ENCODE measurements at regions not wholly inside any gene's neighbourhood (a gene's known extent, or its start where the extent isn't known, plus 50 kb on each side); places are given as distances from the start of the nearest gene placed in this dataset.

DNA sequence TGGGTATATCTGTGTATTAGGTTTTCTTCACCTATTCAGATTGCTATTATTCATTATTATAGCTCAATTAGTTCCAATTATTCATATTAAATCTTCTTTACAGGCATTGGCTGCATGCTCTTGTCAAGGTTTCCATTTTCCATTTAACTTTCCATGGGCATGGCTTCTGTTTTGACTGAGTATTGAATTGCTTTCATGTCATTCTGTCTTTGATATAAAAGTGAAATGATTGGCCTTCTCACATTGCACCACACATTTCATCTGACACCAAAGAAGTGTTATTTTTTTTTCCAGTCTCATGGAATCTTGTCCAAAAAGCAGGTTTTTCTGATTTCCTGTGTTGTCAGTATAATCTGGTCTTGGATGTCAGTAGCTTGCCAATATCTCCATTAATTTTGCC is 1244.3 kb downstream of the RAPGEF2 start:
- H3K4me3 Mint-ChIP-seq, result no peak overlapping the region

DNA sequence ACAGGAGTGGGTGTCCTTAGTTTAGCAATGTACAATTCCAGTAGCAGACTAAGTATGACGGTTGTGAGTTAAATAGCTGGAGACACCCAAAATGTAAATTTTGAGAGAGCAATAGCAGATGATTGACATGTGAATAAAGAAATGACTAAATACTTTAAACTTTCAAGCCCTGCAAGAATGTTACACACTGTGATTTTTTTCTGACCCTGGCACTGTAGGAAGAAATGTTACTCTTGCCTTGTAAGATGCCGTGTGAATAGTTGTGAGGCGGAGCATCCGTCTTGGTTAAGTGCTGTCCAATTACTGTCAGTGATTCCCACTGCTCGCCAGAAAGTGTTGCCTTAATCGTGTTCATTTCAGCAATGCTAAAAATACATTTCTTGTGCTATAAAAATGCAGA is 1248.1 kb downstream of the RAPGEF2 start:
- Mint-ChIP-seq H3K4me3 (no peak overlapping the region), H3K27me3 (no peaks in the 10 kb centered on the region), H3K27ac (no peak overlapping the region), H3K9me3 (ENCODE audit: insufficient read depth) (no peaks in the 10 kb centered on the region), H3K4me1 (no peaks in the 10 kb centered on the region)
- Histone ChIP-seq H3K36me3 (replicated peaks in 1 of 2; ENCODE audit: control extremely low read depth in 1 of 2, control insufficient read depth in 1 of 2, extremely low read depth in 1 of 2, insufficient read depth in 2 of 2, low read length in 1 of 2) (no peaks in the 10 kb centered on the region), H3K4me3 (ENCODE audit: control extremely low read depth in 1 of 5, extremely low read depth in 1 of 5, insufficient read depth in 1 of 5, low read depth in 2 of 5, low read length in 4 of 5) (no peak overlapping the region), H2AFZ (ENCODE audit: insufficient read depth, low read depth, low read length, poor library complexity, severe bottlenecking) (no peak overlapping the region), H3K9me3 (ENCODE audit: control extremely low read depth in 1 of 3, control insufficient read depth in 2 of 3, insufficient read depth in 1 of 3, low read length in 2 of 3) (no peaks in the 10 kb centered on the region), H3K4me2 (replicated peaks; ENCODE audit: low read depth, low read length, poor library complexity, severe bottlenecking) (no peak overlapping the region), H3K27ac (ENCODE audit: low read length in 2 of 2) (no peak overlapping the region), H4K20me1 (ENCODE audit: control insufficient read depth, insufficient read depth, low read length, poor library complexity, severe bottlenecking) (no peaks in the 10 kb centered on the region), H3K4me1 (ENCODE audit: control insufficient read depth in 2 of 2, insufficient read depth in 2 of 2, low read length in 2 of 2) (no peaks in the 10 kb centered on the region), H3K79me2 (ENCODE audit: control insufficient read depth, insufficient read depth, low read length) (no peaks in the 10 kb centered on the region), H3K27me3 (replicated peaks in 1 of 4; ENCODE audit: control extremely low read depth in 1 of 4, control insufficient read depth in 3 of 4, insufficient read depth in 4 of 4, low read length in 3 of 4) (no peaks in the 10 kb centered on the region), H3K9ac (ENCODE audit: low read length) (no peak overlapping the region)
- 100% methylated on average over 3 of the region's 6 CpGs for WGBS (ENCODE audit: insufficient coverage)
- intact Hi-C loops (cut with micrococcal nuclease), result no loop called here
- no peak for ATAC-seq (ENCODE audit: low read depth)
- TF ChIP-seq EZH2 (IDR thresholded peaks at IDR 0.05; ENCODE audit: borderline replicate concordance, insufficient read depth, low read depth, low read length, poor library complexity, severe bottlenecking), result no peak
- TF ChIP-seq, protein P1, sequence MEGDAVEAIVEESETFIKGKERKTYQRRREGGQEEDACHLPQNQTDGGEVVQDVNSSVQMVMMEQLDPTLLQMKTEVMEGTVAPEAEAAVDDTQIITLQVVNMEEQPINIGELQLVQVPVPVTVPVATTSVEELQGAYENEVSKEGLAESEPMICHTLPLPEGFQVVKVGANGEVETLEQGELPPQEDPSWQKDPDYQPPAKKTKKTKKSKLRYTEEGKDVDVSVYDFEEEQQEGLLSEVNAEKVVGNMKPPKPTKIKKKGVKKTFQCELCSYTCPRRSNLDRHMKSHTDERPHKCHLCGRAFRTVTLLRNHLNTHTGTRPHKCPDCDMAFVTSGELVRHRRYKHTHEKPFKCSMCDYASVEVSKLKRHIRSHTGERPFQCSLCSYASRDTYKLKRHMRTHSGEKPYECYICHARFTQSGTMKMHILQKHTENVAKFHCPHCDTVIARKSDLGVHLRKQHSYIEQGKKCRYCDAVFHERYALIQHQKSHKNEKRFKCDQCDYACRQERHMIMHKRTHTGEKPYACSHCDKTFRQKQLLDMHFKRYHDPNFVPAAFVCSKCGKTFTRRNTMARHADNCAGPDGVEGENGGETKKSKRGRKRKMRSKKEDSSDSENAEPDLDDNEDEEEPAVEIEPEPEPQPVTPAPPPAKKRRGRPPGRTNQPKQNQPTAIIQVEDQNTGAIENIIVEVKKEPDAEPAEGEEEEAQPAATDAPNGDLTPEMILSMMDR (IDR thresholded peaks at IDR 0.05), result no peak
- CTCF ChIA-PET, result no interaction called here
- DNase-seq, result no peak
- POLR2A ChIA-PET, result no interaction called here

More for the DNA sequence above, 1244.3 kb downstream of the RAPGEF2 start:
- Histone ChIP-seq H3K27me3 (replicated peaks in 1 of 4; ENCODE audit: control extremely low read depth in 1 of 4, control insufficient read depth in 3 of 4, insufficient read depth in 4 of 4, low read length in 3 of 4) (no peaks in the 10 kb centered on the region), H3K27ac (ENCODE audit: low read length in 2 of 2) (no peak overlapping the region), H2AFZ (ENCODE audit: insufficient read depth, low read depth, low read length, poor library complexity, severe bottlenecking) (no peak overlapping the region), H3K79me2 (ENCODE audit: control insufficient read depth, insufficient read depth, low read length) (no peaks in the 10 kb centered on the region), H3K4me3 (ENCODE audit: control extremely low read depth in 1 of 5, extremely low read depth in 1 of 5, insufficient read depth in 1 of 5, low read depth in 2 of 5, low read length in 4 of 5) (no peak overlapping the region), H3K4me1 (ENCODE audit: control insufficient read depth in 2 of 2, insufficient read depth in 2 of 2, low read length in 2 of 2) (no peaks in the 10 kb centered on the region), H3K4me2 (replicated peaks; ENCODE audit: low read depth, low read length, poor library complexity, severe bottlenecking) (no peak overlapping the region), H3K36me3 (replicated peaks in 1 of 2; ENCODE audit: control extremely low read depth in 1 of 2, control insufficient read depth in 1 of 2, extremely low read depth in 1 of 2, insufficient read depth in 2 of 2, low read length in 1 of 2) (no peaks in the 10 kb centered on the region), H4K20me1 (ENCODE audit: control insufficient read depth, insufficient read depth, low read length, poor library complexity, severe bottlenecking) (no peaks in the 10 kb centered on the region), H3K9me3 (ENCODE audit: control extremely low read depth in 1 of 3, control insufficient read depth in 2 of 3, insufficient read depth in 1 of 3, low read length in 2 of 3) (peaks cover 0 to 5% (median 0%) of the 10 kb centered on the region in 3 donors), H3K9ac (ENCODE audit: low read length) (no peak overlapping the region)
- no peaks in the 10 kb centered on the region for H3K9me3 Mint-ChIP-seq (ENCODE audit: insufficient read depth)
- DNase-seq (no peak), ATAC-seq (ENCODE audit: low read depth) (no peak)
- CTCF ChIA-PET, result no interaction called here
- POLR2A ChIA-PET, result no interaction called here
- intact Hi-C loops (cut with micrococcal nuclease), result no loop called here
- TF ChIP-seq, protein P1 (IDR thresholded peaks at IDR 0.05), result no peak
- no peak for TF ChIP-seq EZH2 (IDR thresholded peaks at IDR 0.05; ENCODE audit: borderline replicate concordance, insufficient read depth, low read depth, low read length, poor library complexity, severe bottlenecking)
- no peaks in the 10 kb centered on the region for H3K4me1 Mint-ChIP-seq
- no peak overlapping the region for H3K27ac Mint-ChIP-seq
- H3K27me3 Mint-ChIP-seq, result no peaks in the 10 kb centered on the region

Measured in B cell (primary cell).